Caco-2 (cell line): ENCODE measurements at regions not wholly inside any gene's neighbourhood (a gene's known extent, or its start where the extent isn't known, plus 50 kb on each side); places are given as distances from the start of the nearest gene placed in this dataset.
A peak's percentile ranks its signal among the peaks of the same experiment; 100 is the strongest.

Source experiments
- BruUV-seq: library from RNA; stranded (reverse); fragments of 400-500 nt; replicated peaks from 2 replicates; lab custom pipeline; 2021; lab: Mats Ljungman, UMichigan
- CTCF ChIA-PET: fragments of 300-600 bp; sonication (Branson Sonifier 250); formaldehyde crosslinking; loops from one replicate; lab custom pipeline; 2022; ENCODE audit warnings: antibody characterized with exemption; lab: Charles Lee
- POLR2A ChIA-PET: fragments of 300-600 bp; sonication (Branson Sonifier 250); formaldehyde crosslinking; loops from one replicate; lab custom pipeline; 2022; ENCODE audit warnings: antibody characterized with exemption; lab: Charles Lee
- DNase-seq, 2 experiments: peaks; one replicate each; pipeline versions ENCODE4 v3.0.0 to v3.0.0-alpha.2; 2020 to 2022
- H3K27me3 ChIP-seq: replicated peaks from 2 replicates; pipeline ENCODE4 v1.6.0; 2011; ENCODE audit warnings: low read length; ENCODE audit not compliant: control insufficient read depth, insufficient read depth
- H3K36me3 ChIP-seq: 2 replicates; pipeline ENCODE4 v1.5.1; 2011; ENCODE audit warnings: low read length; ENCODE audit not compliant: control insufficient read depth, insufficient read depth
- H3K4me1 ChIP-seq: fragments of 250-450 bp; sonication (Bioruptor Pico); 2 replicates; pipeline ENCODE4 v1.5.1; 2020; ENCODE audit warnings: mild to moderate bottlenecking
- H3K4me3 ChIP-seq: 2 replicates; pipeline ENCODE4 v1.5.1; 2011; ENCODE audit warnings: low read depth, mild to moderate bottlenecking, control low read depth, low read length
- H3K9me3 ChIP-seq: fragments of 250-450 bp; sonication (Bioruptor Pico); 2 replicates; pipeline ENCODE4 v1.5.1; 2020; ENCODE audit warnings: mild to moderate bottlenecking, moderate library complexity
- H3K27ac Mint-ChIP-seq: one replicate; pipeline ENCODE4 v1.8.0; 2022; ENCODE audit warnings: mixed read lengths; ENCODE audit not compliant: unreplicated experiment
- H3K27me3 Mint-ChIP-seq: one replicate; pipeline ENCODE4 v1.8.0; 2022; ENCODE audit warnings: mixed read lengths; ENCODE audit not compliant: insufficient read depth, unreplicated experiment
- H3K36me3 Mint-ChIP-seq: one replicate; pipeline ENCODE4 v1.8.0; 2022; ENCODE audit warnings: mild to moderate bottlenecking, mixed read lengths; ENCODE audit not compliant: insufficient read depth, unreplicated experiment
- H3K4me1 Mint-ChIP-seq: one replicate; pipeline ENCODE4 v1.8.0; 2022; ENCODE audit warnings: low read depth, mixed read lengths; ENCODE audit not compliant: unreplicated experiment
- H3K4me3 Mint-ChIP-seq: one replicate; pipeline ENCODE4 v1.8.0; 2022; ENCODE audit warnings: mild to moderate bottlenecking, moderate library complexity, mixed read lengths; ENCODE audit not compliant: unreplicated experiment
- H3K9me3 Mint-ChIP-seq: one replicate; pipeline ENCODE4 v1.8.0; 2022; ENCODE audit warnings: mixed read lengths; ENCODE audit not compliant: unreplicated experiment
- intact Hi-C: fragments of 100-400 bp; cut with micrococcal nuclease; formaldehyde crosslinking; loops from one replicate; pipeline ENCODE4 v1.10.0; 2022; ENCODE audit not compliant: unreplicated experiment
- TF ChIP-seq, protein P1 (sequence below), 2 experiments: fragments of 200-600 bp in 1 of 2; IDR thresholded peaks; 1 replicate in 1 of 2; 2 replicates in 1 of 2; pipeline versions ENCODE4 v1.5.1 to v1.8.0; 2011 to 2022; ENCODE audit warnings: antibody characterized with exemption in 1 of 2, control low read depth in 1 of 2, inconsistent platforms in 1 of 2, low read depth in 1 of 2, low read length in 1 of 2, mild to moderate bottlenecking in 1 of 2, moderate library complexity in 1 of 2; ENCODE audit not compliant: insufficient read depth in 1 of 2, severe bottlenecking in 1 of 2, unreplicated experiment in 1 of 2

DNA sequence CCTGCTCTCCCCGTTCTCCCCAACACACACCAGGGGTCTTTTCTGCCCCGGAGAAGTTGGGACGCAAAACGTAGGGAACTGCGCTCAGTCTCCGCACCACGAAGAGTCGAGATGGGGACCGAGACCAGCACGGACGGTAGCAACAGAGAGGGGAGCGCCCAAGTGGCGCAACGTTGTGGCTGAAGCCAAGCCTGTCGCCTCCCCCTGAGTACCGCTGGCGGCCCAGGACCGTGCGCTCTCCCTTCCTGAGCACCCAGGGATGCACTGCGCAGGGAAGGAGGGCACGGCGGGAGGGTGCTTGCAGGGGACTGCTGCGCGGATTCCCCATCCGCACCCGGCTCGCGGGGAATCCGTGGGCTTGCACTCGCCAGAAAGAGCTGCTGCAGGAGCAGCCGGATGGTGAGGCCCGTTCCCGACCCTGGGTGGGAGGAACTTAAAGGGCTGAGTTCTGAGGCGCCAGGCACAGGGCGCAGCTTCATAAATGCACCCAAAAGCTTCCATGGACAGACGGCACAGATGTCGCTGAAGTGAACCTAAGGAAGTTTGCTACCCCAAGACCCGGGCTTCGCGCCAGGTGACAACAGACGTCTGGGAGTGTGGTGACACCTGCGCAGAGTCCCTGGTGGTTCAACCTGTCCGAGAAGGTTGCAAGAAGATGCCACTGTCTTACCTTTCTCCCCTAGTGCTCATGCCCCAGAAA is 178.7 kb downstream of the TBXT start:
- H3K4me3 Mint-ChIP-seq = no peak overlapping the region
- H3K4me3 ChIP-seq = no peak overlapping the region
- no peaks in the 10 kb centered on the region for H3K27me3 ChIP-seq
- H3K4me1 Mint-ChIP-seq = peaks cover 8% of the 10 kb centered on the region
- TF ChIP-seq, protein P1, sequence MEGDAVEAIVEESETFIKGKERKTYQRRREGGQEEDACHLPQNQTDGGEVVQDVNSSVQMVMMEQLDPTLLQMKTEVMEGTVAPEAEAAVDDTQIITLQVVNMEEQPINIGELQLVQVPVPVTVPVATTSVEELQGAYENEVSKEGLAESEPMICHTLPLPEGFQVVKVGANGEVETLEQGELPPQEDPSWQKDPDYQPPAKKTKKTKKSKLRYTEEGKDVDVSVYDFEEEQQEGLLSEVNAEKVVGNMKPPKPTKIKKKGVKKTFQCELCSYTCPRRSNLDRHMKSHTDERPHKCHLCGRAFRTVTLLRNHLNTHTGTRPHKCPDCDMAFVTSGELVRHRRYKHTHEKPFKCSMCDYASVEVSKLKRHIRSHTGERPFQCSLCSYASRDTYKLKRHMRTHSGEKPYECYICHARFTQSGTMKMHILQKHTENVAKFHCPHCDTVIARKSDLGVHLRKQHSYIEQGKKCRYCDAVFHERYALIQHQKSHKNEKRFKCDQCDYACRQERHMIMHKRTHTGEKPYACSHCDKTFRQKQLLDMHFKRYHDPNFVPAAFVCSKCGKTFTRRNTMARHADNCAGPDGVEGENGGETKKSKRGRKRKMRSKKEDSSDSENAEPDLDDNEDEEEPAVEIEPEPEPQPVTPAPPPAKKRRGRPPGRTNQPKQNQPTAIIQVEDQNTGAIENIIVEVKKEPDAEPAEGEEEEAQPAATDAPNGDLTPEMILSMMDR (IDR thresholded peaks at IDR 0.05; ENCODE audit: insufficient read depth in 1 of 2, low read depth in 1 of 2, low read length in 1 of 2, severe bottlenecking in 1 of 2, unreplicated experiment in 1 of 2) = no peak
- intact Hi-C loops = no loop called here
- ChIA-PET CTCF (no interaction called here), POLR2A (no interaction called here)
- no TSS peak for BruUV-seq
- no peaks in the 10 kb centered on the region for H3K9me3 ChIP-seq
- no peaks in the 10 kb centered on the region for H3K4me1 ChIP-seq
- H3K27ac Mint-ChIP-seq = no peak overlapping the region
- peaks cover 41% of the 10 kb centered on the region for H3K27me3 Mint-ChIP-seq
- no peaks in the 10 kb centered on the region for H3K36me3 Mint-ChIP-seq
- no peak for DNase-seq
- H3K36me3 ChIP-seq = no peaks in the 10 kb centered on the region
- peaks cover 15% of the 10 kb centered on the region for H3K9me3 Mint-ChIP-seq

DNA sequence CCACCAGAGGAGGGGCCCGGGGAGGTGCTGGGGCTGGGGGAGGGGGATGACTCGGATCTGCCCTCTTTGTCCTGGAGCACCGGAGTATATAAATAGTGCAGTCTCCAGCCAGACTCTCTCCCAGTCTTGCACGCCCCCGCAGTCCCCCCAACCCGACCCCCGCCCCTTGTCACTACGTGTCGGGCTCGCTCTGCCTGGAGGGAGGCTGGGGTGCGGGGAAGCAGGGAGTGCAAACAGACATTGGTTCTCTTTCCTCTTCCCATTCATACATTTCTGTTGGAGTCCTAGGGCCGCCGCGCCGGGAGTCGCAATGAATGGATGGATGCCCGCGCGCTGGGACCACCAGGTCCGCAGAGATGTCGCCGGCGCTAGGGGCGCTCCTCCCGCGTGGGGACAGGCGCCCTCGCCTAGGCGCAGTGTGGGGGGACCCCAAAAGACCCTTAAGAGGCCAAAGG is 179.3 kb downstream of the TBXT start:
- ChIA-PET CTCF (no interaction called here), POLR2A (no interaction called here)
- no TSS peak for BruUV-seq
- H3K9me3 ChIP-seq = no peaks in the 10 kb centered on the region
- no peaks in the 10 kb centered on the region for H3K27me3 ChIP-seq
- Mint-ChIP-seq H3K27ac (no peak overlapping the region), H3K36me3 (no peaks in the 10 kb centered on the region), H3K27me3 (peaks cover 41% of the 10 kb centered on the region), H3K4me1 (peaks cover 8% of the 10 kb centered on the region), H3K9me3 (peaks cover 15% of the 10 kb centered on the region), H3K4me3 (peak overlapping the region; percentile 40)
- no peak for DNase-seq
- TF ChIP-seq, protein P1 (IDR thresholded peaks at IDR 0.05; ENCODE audit: insufficient read depth in 1 of 2, low read depth in 1 of 2, low read length in 1 of 2, severe bottlenecking in 1 of 2, unreplicated experiment in 1 of 2) = no peak
- intact Hi-C loops = no loop called here
- no peaks in the 10 kb centered on the region for H3K4me1 ChIP-seq
- no peak overlapping the region for H3K4me3 ChIP-seq
- H3K36me3 ChIP-seq = no peaks in the 10 kb centered on the region

DNA sequence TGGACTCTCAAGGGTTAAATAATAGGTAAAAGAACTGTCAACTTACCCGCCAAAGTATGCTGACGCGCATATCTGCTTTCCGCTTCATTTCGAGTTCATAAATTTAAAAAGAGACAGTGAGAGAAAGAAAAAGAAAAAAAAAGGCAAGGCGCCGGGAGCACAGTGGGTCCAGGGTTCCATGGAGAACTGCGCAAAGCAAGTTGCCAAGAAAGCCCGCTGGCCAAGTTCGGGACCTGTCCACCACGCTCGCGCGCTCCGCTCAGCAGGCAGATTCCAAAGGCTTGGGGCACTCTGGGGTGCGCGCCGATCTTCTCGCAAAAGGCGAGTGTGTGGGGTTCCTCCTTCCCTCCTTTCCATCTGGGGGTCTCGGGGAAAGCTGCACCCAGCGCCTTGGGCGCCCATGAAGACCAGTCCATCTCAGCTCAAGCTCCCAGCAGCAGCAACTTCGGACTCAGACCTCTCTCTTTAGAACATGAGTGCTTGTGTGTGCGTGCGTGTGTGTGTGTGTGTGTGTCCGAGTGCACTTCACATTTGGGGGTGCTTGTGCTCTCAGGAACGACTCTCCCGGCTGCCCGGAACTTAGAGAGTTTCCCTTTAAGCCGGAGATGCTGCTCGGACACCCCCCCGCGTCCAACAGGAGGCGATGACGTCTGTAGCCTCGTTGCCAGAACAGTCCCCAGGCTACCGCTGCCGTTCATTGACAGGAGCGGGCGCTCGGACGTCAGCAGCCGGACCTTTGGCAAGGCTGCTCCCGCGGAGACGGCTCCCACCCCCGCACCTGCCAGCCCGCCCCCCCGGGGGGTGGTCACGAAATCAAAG is 180.0 kb downstream of the TBXT start:
- DNase-seq = peak; percentile 21 to 43
- no TSS peak for BruUV-seq
- intact Hi-C loops = no loop called here
- Mint-ChIP-seq H3K27me3 (peaks cover 41% of the 10 kb centered on the region), H3K36me3 (no peaks in the 10 kb centered on the region), H3K4me3 (peak overlapping the region; percentile 40), H3K4me1 (peaks cover 8% of the 10 kb centered on the region), H3K27ac (no peak overlapping the region), H3K9me3 (peaks cover 15% of the 10 kb centered on the region)
- POLR2A ChIA-PET = no interaction called here
- Histone ChIP-seq H3K36me3 (no peaks in the 10 kb centered on the region), H3K4me3 (no peak overlapping the region), H3K9me3 (no peaks in the 10 kb centered on the region), H3K4me1 (no peaks in the 10 kb centered on the region), H3K27me3 (no peaks in the 10 kb centered on the region)
- TF ChIP-seq, protein P1 (IDR thresholded peaks at IDR 0.05; ENCODE audit: insufficient read depth in 1 of 2, low read depth in 1 of 2, low read length in 1 of 2, severe bottlenecking in 1 of 2, unreplicated experiment in 1 of 2) = no peak
- CTCF ChIA-PET = no interaction called here
